Kidney glomerular epithelial cell (primary cell): ENCODE measurements at regions not wholly inside any gene's neighbourhood (a gene's known extent, or its start where the extent isn't known, plus 50 kb on each side); places are given as distances from the start of the nearest gene placed in this dataset.

Experiments
- DNase-seq: peaks from one replicate; lab custom pipeline; 2025; lab: John Stamatoyannopoulos, UW

DNA sequence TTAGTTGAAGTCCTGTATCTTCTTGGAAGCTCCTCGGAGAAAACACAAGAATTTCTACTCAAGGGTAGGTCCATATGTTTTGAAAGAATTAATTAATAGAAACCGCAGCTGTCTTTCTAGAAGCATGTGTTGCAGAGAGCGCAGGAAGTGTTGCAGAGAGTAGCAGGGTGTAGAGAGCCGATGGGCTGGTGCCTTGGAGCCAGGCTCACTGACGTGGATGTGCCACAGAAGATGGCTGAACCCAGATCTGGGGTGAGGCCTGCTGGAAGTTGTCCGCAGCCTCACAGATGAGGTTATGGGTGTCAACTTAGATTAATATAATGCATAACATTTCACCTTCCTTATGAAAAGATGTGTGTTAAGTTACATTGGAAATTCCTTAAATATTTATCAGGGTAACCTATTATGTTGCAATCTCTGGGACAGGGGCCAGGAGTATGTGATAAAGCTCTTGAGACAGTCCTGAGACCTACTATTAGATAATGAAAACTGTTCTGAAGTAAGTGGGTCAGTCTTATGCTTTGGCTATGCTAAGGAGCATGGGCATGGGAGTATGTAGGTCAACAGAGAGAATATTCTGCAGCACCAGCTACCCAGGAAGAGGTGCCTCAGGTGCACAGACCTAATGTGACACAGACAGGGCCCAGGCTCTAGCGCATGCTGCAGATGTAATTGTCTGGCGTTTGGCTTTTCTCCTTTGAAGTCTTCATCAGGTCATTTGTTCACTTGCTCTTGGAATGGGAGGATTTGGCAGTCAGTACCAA, 973.3 kb downstream of the BCL11B start:
- no peak for DNase-seq

DNA sequence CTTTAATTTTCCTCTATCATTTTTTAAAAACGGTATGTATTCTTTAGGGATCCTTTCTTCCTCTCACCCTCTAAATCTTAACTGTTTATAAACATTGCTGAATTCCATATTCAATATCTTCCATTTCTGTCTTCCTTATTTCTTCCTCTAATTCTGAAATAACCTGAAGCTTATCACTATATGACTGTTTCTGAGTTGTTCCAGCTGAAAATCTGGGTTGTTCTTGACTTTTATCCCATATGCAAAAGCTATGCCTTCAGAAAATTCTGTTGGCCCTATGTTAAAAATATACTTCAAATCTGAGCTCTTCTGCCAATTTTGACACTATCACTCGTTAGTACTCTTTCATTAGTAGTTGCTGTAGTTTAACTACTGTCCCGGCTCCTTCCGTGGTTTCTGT, 970.3 kb downstream of the BCL11B start:
- DNase-seq: no peak

DNA sequence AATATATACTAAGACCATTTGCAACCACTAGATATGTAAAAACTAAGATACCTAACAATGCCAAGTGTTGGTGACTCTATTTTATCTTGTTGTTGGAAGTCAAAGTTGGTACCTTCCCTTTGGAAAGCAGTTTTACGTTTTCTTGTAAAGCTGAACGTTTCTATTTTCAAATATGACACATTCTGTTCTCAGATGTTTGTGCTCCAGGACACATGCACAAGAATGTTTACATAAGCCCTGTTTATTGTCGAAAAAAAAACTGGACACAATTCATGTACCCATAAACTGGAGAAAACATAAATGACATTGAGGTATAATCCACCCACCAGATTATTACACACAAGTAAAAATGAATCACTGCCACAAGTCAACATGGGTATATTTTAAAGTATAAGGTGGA, 967.4 kb downstream of the BCL11B start:
- DNase-seq: no peak

GRCh38 chr14:98309591-98309990, 962.4 kb downstream of the BCL11B start:
- DNase-seq: no peak

DNA sequence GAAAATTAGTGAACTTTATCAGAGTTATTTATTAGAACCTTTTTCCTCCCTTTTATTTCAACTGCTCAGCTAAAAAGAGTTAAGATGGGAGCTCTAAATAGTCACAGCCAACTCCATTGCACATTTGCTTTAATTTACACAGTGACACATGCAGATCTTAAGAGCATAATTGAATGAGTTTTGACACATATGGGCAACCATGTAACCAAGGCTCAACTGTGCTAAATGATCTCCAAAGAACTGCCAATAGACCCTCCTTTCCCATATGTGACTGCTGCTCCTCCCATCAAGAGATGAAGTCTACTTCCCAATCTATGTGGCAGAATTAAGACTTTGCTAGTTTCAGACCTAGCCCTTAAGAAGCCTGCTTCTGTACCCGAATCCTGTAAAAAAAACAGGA, 960.0 kb downstream of the BCL11B start:
- DNase-seq: no peak

DNA sequence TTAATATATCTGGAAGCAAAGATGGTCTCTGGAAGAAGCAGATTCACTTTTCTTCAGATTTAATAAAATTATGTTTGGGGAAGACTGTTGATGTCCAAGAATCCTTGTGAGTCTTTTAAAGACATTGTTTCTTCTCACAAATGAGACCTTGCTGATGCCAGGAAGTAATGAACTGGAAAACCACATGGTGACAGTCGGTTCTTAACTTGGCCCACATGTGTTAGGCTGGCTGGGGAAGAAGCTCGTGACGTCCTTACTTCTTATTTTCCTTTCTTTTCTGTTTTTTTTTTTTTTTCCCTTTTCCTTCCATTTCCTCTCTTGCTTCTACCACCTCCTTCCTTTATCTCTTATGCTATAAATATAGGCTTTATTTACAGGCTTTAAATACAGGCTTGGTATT, 950.2 kb downstream of the BCL11B start:
- peak; percentile 4 for DNase-seq

GRCh38 chr14:98323836-98324235, 948.2 kb downstream of the BCL11B start:
- DNase-seq: peak; percentile 58

- peak; percentile 96 for DNase-seq
These were observed 946.2 kb downstream of the BCL11B start for GRCh38 chr14:98325761-98326160.

- DNase-seq: no peak
These were observed 943.5 kb downstream of the BCL11B start for GRCh38 chr14:98328496-98328895.

DNA sequence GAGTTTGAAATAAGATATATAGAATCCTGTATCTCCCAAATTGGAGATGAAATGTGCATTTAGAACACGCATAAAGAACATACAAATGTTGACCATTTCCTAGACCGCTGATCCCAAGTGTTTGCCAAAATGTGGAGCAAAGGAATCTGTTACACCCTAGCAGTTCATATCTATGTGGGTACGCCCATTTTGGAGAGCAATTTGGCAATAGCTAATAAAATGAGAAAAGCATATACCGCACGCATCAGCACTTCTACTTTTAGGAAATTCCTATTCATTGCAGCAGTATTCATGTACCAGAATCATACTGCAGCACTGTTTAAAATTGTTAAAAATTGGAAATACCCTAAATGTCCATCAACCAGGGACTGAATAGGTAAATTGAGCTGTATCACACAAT, 937.8 kb downstream of the BCL11B start:
- no peak for DNase-seq

DNA sequence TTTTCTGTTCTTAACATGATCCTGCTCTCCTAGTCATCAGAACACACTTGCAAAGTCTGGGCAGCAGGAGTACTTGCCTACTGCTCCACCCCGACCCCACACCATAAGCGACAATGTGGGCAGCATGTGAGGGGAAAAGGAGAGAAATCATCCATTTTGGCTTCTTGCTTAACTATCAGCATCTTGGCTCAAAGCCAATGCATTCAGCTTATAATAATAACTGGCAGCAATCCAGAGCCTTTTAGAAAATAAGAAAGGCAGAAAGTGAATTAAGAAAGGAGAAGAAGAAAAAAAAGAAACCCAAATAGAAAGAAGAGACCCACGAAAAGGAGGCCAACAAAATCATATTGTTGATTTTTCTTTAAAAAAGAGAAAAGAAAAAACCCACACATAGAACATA, 930.8 kb downstream of the BCL11B start:
- DNase-seq: no peak

DNA sequence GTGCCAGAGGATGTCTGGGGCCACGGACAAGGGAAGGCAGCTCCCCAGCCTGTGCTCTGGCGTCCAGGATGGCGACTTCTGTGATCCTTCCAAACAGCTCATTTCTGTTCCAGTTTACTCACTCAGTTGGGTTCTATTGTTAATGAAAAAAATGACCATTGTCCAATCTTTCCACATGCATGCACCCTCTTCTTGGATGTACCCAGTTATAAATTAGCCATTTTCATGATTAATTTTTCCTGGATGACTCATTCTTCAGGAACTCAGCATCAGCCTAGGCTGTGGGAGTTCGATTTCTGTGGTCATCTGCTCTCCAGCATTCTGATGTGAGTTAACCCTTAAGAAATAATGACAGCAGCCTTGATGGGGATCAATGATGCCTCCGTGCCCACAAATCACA, 926.8 kb downstream of the BCL11B start:
- peak; percentile 91 for DNase-seq

- DNase-seq: no peak
These were observed 924.3 kb downstream of the BCL11B start for GRCh38 chr14:98347686-98348085.

GRCh38 chr14:98348505-98348904, 923.5 kb downstream of the BCL11B start:
- DNase-seq: peak; percentile 10

DNA sequence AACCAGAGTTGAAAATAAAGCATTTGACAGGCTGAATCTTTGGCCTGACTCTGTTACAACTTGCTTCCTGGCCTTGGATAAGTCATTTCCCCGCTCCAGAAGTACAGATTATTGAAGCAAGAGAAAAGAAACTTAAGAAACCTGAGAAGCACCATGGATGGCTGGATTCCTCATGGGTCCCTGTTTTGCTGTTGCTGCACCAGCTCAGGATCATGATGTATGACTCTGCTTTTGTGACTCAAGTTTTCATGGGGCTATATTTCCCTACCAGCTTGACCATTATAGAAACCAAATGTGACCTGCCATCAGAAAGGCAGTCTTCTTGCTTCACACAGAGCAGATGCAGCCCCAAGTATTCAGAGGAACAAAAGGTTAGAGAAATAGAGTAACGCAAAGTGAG, 921.8 kb downstream of the BCL11B start:
- DNase-seq: no peak

DNA sequence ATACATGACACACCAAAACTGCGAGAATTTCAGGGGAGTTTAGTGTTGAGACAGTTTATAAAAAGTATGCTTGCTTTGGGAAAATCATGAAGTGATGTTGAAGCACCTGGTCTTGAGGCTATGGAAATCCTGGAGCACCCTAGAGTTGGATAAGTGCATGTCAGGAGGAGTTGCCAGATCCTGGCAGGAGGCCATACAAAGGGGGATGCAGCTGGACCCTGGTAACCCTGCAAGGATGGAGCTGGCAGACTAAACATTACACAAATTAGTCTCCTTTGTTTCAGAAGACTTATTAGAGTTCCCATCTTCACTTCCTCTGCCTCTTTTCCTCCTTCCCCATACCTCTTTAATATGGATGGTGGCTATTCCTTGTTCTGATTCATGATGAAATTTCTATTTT, 907.0 kb downstream of the BCL11B start:
- no peak for DNase-seq

DNA sequence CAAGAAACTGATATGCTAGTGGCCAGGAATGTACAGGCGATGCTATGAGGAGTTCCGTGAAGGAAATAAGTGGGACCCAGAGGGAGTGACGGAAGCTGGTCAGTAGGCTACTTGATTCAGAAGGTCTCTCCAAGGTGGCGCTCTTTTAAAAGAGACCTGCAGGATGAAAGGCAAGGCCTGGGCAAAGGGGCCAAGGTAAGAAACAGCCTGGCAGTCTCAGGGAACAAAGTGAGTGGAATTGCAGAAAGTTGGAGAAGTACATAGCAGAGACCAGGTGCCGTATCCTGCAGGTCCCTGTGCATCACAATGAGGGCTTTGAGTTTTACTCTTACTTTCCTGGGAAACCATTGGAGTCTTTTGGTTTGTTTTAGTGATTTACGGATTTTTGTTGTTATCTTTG, 905.6 kb downstream of the BCL11B start:
- no peak for DNase-seq

- no peak for DNase-seq
These were observed 903.8 kb downstream of the BCL11B start for GRCh38 chr14:98368221-98368620.

DNA sequence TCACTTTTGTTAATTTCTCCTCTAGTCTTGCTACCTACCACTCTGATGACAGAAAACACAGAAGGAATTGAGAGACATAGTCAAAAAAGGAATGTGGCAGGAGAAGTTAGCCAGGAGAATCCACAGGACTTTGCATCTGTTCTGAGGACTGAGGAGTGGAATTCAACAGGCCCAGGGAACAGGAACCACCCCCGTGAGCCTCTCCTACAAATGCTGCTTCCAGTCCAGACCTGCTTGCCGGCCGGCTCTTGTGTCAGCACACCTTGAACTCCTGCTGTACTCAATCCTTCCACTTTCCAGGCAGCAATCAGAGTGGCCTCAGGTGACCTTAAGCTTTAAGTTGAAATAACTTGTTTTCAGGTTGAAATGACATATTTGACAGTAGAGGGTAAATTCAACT, 903.1 kb downstream of the BCL11B start:
- DNase-seq: no peak

GRCh38 chr14:98369344-98369743, 902.7 kb downstream of the BCL11B start:
- DNase-seq: no peak

DNA sequence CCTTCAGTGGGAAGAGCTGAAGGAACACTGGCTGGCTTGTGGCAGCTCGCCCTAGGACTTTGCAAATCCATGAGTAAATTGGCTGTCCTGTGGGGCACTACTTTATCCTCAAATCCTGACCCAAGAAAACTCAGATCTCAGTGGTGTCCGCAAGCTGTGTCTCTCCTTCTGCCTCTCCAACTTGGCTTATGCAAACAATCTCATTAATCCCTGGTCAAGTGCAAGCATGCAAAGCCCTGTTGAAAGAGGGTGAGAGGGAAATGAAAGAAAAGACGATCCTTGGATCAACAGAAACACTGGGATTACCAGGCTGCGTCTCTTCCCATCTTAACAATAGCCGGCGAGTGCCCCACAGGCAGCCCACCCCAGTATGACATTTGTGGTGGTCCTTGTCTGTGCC, 901.6 kb downstream of the BCL11B start:
- DNase-seq: no peak

GRCh38 chr14:98371141-98371540, 900.9 kb downstream of the BCL11B start:
- no peak for DNase-seq

GRCh38 chr14:98374136-98374535, 897.9 kb downstream of the BCL11B start:
- no peak for DNase-seq

- no peak for DNase-seq
These were observed 896.4 kb downstream of the BCL11B start for GRCh38 chr14:98375566-98375965.
